HuH-7.5 (cell line): ENCODE measurements at regions not wholly inside any gene's neighbourhood (a gene's known extent, or its start where the extent isn't known, plus 50 kb on each side); places are given as distances from the start of the nearest gene placed in this dataset.

Experiments
- DNase-seq: peaks from one replicate; pipeline ENCODE4 v3.0.0; 2011; ENCODE audit warnings: low spot score

DNA sequence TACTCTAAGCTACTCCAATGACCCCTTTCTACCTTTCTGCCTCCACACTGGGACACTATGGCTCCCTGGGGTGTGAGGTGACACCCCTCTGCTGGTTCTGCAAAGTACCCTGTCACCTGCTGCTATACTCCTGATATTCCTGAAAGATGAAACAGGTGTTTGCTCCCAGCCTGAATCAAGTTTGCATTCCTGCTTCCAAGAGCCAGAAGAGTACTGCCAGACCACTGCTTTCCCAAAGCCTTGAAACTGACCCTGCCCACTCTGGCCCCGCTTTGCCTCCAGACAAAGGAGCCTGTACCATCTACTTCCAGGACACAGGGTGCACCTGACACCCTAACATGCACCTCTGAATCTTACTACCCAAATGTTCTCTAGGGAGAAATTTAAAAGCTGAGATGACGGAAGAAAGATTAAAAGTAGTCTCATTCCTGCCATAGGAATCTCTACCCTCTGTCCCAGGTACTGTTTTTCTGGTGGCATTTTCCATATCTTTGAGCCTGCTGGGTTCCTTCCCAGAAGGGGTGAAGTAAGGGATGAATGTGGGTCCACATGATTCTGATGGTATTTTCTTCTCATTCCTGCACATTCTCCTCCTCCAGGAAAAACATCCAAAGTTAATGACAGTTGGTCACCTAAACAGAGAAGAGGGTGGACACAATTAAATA lies 70.3 kb upstream of the DUSP10 start:
- no peak for DNase-seq

DNA sequence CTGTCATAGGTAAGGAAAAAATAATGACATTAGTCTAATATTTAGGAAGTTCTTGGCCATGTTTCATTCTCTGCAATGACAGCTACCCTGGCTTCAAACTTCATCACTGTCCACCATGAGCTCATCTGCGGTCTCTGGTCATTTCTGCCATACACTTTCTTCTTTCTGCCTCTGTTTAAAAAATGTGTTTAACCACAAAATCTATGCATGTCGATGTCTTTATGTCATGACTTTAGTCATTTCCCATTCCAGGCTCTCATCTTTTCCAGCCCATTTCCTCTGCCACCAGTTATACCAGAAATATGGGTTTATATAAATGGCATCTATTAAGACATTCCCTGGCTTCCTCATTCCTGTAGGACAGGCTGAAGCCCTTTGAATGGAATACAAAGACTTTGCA lies 68.5 kb upstream of the DUSP10 start:
- DNase-seq, result no peak

DNA sequence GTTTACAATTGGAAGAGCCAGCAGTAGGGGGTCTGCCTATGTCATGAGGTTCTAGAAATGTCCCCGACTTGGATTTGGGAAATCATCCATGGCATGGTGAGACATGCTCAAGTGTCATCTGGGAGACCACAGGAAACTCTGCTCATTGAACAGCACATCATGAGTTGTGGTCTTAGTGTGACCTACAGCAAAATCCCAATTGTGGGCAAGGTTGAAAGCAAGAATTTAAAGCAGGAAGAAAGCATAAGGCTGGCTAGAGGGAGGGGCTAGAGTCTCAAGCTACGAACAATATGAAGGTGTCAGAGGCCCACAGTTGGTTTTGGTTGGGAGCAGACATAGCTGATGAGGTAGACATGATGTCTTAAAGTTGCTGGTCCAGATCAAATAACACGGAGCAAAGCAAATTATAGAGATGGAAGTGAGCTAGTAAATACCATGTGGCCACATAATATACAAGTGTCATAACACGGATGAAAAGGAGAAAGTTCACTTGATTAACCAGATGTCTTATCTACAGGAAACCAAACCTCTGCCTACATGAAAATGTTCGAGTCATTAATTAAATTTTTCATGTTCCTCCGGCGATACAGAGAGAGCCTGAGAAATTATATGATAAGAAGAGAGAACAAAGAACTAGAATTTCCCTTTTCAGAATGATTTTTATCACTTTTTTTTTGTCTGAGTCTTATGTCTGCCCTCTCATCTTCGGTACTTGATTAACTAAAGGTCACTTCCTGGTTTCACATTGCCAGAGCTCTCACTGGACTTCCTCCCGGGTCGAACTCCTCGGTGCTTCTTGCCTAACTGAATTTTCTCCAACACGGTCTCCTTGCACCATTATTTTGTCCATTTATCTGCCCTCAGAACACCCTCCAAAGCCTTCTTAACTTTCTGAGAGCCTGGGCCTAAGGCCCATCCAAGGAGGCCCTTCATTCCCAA lies 67.5 kb upstream of the DUSP10 start:
- no peak for DNase-seq

DNA sequence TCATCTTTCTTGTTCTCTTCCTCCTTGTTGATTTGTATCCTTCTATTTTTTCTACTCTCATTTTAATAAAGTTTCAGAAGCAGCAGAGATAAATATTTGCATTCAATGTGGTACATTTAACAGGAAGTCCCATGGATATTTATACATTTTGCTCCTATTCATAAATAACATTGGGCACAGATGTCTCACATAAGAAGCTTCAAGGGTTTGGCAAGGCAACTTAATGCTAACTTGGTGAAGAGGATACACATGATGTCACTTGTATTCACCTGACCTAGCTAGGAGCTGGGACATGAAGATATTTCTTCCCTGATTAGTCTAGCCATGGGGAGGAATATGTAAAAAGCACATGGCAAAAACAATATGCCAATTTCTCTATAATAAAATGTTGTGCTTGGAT lies 65.1 kb upstream of the DUSP10 start:
- no peak for DNase-seq

DNA sequence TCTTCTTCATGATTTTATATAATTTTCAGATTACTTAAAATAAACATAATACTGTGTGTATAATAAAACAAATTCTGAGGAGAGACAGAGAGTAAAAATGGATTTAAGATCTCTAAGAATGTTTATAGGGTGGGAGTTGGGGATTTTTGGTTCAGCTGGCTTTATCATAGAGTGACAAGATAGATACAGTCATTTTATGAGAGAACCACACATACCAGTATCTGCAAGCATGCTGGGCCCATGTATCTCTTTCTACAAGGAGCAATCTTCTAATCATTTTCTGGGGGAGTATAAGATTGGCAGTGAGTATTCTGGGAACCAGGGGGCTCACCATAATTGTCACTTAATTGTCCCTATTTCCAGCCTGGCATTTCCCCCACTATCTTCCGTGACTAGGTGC lies 64.3 kb upstream of the DUSP10 start:
- DNase-seq, result no peak

DNA sequence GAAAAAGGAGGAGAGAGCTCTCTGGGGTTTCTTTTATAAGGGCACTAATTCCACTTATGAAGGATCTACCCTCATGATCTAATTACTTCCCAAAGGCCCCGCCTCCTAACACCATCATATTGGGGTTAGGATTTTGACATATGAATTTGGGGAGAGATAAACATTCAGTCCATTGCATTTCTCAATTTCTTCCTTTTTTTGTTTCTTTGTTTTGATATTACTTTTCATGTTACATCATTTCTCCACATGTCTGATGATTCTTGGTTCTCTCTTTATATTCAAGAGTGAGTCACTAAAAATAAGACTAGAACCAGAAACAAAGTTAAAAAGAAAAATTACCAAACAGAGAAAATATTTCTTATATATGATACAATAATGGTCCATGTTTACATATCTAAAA lies 63.2 kb upstream of the DUSP10 start:
- no peak for DNase-seq

DNA sequence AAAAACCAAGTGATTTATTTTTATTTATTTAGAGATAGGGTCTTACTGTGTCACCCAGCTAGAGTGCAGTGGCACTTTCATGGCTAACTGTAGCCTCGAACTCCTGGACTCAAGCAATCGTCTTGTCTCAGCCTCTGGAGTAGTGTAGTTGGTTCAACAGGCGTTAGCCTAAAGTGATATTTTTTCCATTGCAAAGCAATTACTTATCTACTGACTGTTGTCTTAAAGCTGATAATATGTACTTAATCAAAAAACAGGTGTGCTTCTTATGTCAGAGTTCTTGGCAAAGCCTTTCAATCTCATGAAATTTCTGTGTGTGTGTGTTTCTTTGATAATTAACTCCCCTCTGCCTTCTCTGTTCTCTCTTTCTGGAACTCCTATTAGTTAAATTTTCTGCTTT lies 62.4 kb upstream of the DUSP10 start:
- no peak for DNase-seq

DNA sequence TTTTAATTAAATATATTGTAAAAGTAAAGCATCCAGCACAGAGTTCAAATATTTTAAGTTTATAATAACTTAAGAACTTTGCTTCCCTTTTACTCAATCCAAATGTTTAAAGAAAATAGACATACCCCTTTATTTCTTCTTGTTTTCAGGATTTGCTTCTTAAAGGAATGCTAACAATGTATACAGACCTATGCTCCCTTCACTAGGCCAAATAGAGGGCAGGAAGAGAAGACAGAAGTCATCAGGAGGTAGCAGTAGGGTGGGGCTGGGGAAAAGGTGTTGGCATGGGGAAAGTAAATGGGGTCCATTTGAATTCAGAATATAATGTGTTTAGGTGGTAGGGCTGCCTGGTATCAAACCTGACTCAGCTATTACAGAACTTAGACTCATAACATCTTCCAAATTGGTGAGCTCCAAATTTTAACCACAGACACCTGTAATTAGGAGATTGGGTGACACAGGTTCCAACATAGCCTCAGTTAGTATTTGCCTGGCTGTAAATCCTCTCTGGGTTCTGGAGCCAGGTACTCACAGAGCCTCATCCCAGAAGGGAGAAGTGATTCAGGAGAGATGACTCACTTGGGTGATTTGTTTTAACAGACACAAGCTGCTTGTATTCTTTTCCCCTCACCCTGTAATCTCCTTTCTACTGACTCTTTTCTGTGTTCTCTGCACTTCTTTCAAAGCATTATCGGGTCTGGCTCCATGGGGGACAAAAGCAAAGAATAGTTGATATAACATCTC lies 60.1 kb upstream of the DUSP10 start:
- DNase-seq, result no peak

DNA sequence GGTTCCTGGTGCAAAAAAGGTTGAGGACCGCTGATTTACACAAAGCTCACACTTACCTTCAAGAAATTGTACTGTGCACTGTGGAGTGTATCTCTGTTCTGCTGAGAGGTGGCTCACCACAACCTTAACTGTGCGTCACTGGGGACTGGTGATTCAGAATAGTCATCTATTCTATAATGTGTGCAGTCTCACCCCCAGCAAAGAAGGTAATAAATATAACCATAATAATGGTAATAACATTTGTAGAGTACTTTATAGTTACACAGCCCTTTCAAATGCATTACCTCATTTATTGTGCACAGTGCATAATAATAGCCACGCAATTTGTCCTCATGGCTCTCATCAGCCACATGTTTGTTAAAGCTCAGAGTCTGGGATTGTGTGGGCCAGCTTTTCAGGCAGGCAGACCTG lies 59.4 kb upstream of the DUSP10 start:
- no peak for DNase-seq

DNA sequence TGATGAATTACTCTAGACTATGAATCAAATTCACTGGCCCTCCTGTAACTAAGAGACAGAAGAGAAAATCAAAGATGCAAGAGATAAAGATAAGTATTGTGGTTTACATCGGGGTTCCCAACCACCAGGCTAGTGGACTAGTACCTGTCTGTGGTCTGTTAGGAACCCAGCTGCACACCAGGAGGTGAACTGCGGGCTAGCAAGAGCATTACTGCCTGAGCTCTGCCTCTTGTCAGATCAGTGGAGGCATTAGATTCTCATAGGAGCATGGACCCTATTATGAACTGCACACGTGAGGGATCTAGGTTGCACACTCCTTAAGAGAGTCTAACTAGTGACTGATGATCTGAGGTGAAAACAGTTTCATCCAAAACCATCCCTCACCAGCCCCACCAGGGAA lies 58.9 kb upstream of the DUSP10 start:
- no peak for DNase-seq

DNA sequence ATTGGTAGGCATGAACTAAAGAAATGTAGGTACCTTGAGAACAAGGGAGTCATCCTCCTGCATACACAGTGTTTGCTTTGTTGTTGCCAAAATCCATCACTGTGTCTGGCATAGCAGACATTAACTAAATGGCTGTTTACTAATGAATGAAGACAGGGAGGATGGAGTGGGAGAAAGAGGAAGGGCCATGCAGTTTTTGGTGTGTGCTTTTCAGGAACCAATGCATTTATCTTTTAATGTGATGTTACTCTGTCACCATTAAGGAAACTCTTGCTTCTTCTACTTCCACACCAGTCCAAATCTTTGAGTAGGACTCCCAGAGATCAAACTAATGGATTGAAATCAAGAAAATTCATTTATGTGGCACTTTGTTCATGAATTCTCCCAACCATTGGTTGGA lies 55.6 kb upstream of the DUSP10 start:
- DNase-seq, result no peak

DNA sequence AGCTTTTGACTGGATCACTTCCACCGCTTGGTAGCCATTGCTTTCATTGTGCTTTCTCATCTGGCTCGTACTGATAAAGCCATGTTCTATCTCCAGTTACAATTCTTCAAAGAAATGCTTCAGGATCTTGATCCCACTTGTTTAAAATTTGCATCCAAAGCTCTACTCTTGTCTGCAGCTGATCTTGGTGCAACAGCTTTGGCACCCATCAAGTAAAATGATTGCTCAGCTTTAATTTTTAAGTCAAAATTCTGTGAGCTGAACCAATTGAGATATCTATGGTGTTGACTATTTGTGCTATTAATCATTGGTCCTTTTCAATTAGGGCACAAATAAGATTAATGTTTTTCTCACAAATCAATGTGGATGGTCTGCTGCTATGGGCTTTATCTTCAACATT lies 54.8 kb upstream of the DUSP10 start:
- DNase-seq, result no peak

DNA sequence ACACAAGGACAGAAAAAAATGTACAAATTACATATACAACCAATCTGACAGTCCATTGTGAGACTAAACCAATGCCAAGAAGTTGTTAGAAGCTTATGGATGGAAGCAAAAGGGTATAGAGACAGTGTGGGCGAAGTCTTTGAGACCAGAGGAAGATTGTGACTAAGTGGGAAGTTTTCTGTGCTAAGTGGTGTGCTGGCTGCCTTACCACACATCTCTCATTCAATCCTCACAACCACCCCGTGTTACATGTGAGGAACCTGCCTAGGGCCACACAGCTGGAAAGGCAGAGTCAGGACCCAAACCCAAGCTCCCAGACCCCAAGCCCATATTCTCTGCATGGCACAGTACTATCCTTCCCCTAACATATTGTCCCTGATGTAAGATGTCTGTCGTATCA lies 53.5 kb upstream of the DUSP10 start:
- no peak for DNase-seq

DNA sequence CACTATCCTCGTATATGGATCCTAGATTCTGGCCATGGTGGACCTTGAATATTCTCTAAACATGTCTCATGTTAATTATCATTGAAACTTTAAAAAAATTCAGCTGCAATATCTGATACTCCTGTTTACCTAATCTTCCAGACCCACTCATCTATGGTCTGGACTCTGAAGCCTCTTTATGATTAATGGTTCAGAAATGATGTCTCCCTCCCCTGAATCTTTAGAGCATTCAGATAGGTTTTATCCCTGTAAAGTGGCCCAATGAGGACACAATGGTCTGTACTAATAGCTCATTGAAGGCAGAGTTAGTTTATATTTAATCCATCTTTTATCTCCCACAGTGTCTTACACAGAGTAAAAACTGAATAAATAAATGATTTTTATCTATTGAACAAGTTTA lies 53.0 kb upstream of the DUSP10 start:
- no peak for DNase-seq

DNA sequence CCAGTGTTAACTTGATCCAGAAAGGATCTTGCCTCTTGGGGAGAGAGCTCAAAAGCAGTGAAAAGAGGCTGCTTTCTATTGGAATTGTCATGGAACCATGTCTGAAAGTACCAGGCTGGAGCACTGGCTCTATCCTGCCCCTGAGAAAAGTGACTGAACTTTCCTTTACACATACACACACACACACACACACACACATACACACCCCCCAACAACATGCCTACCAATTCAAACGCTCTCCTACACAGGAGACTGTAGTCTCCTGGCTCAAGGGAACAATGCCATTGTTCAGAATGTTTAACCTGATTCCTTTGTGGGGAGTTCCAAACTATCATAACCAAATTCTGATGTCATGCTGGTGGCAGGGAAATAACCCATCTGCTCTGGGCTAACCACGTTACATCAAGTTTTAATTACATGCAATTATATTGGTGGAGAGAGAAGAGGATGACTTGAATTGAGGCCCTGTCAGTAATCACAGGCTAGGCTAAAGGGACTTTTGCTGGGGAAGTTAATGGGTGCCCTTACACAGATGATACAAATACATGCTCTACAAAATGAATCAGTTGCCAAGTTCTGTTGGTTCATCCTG lies 52.3 kb upstream of the DUSP10 start:
- no peak for DNase-seq

DNA sequence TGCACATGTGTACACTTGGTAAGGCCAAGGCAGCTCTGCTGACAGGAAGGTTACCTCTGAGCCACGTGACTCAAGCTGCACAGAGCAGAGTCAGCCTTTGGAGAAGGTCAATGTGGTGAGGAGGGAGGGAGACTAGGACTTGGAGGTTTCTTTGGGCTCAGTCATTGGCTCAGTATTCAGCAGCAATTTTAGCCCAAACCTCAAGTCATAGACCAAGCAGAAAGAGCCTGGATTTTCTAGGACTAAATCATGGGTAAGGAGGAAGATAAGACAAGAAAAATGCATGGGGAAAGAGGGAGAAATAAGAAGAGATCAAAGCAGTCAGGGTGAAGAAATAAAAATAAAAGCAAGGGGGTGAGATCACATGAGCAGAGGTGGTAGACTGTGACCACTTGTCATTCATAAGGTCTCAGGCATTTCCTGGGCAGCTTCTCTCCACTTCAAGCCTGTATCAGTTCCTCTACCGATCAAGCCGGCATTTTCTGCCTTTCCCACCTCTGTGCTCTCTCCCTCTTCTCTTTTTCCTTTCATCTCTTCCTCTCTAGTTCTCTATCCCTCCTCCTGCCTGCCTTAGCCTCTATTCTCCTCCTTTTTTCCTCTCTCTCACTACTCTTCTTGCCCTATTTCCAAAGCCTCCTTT lies 51.7 kb upstream of the DUSP10 start:
- DNase-seq, result no peak

DNA sequence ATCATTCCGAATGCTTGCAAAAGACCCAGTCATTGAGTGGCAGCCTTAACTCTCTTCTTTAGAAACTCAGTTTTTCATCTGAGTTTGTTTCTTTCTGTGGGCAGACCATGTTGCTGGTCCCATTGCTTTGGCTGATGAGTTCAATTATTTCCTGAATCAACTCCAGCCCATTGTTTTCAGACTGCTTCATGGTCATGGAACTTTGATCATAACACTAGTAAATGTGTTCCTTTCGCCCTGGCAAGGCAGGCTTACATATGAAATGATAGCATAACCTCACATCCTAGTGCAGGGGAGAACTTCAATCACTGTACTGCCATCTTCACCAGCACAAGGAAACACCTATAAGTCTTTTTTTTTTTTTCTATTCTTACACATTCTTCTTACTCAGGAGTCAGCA lies 50.0 kb upstream of the DUSP10 start:
- no peak for DNase-seq
